ENCODE measurements at regions not wholly inside any gene's neighbourhood (a gene's known extent, or its start where the extent isn't known, plus 50 kb on each side); places are given as distances from the start of the nearest gene placed in this dataset.

- TF ChIP-seq REST (IDR thresholded peaks at IDR 0.05; ENCODE audit: insufficient read depth in 1 of 2, low read depth in 2 of 2, low read length in 2 of 2) (no peak), POLR2AphosphoS5 (IDR thresholded peaks at IDR 0.05; ENCODE audit: low read depth, low read length) (no peak)
Measured at GRCh38 chr12:131477613-131478012, 233.3 kb upstream of the SFSWAP start.

Data from PFSK-1 (cell line).